Fibroblast of lung (primary cell): ENCODE measurements at regions not wholly inside any gene's neighbourhood (a gene's known extent, or its start where the extent isn't known, plus 50 kb on each side); places are given as distances from the start of the nearest gene placed in this dataset.
A peak's percentile ranks its signal among the peaks of the same experiment; 100 is the strongest.

ENCODE experiments used
- DNase-seq, 2 donors: peaks; one replicate each; pipeline versions ENCODE4 v3.0.0 to v3.0.0-alpha.2; 2010; ENCODE audit warnings: low read depth in 2 of 2
- H2AFZ ChIP-seq: 2 replicates; pipeline ENCODE4 v1.5.1; 2012; ENCODE audit warnings: low read length, control low read depth, inconsistent platforms
- H3K27ac ChIP-seq: 2 replicates; pipeline ENCODE4 v1.5.1; 2011; ENCODE audit warnings: low read length, control low read depth; ENCODE audit not compliant: insufficient read depth
- H3K27me3 ChIP-seq: 2 replicates; pipeline ENCODE4 v1.5.1; 2011; ENCODE audit warnings: mild to moderate bottlenecking, low read length; ENCODE audit not compliant: control insufficient read depth, insufficient read depth
- H3K36me3 ChIP-seq: 2 replicates; pipeline ENCODE4 v1.5.1; 2011; ENCODE audit warnings: low read length; ENCODE audit not compliant: control insufficient read depth, insufficient read depth
- H3K4me1 ChIP-seq: 2 replicates; pipeline ENCODE4 v1.5.1; 2011; ENCODE audit warnings: low read length; ENCODE audit not compliant: control insufficient read depth, insufficient read depth; ENCODE audit errors: extremely low read depth
- H3K4me2 ChIP-seq: 2 replicates; pipeline ENCODE4 v1.5.1; 2011; ENCODE audit warnings: low read length, control low read depth; ENCODE audit not compliant: insufficient read depth; ENCODE audit errors: extremely low read depth
- H3K4me3 ChIP-seq, 4 experiments: fragments of 200-600 bp in 1 of 4; sonication (generic) in 1 of 4; replicated peaks in 1 of 4; 2 replicates each; pipeline ENCODE4 v1.5.1; 2011 to 2016; ENCODE audit warnings: low read length in 4 of 4, low read depth in 3 of 4, mild to moderate bottlenecking in 3 of 4, control low read depth in 2 of 4, inconsistent platforms in 1 of 4, mixed read lengths in 1 of 4; ENCODE audit not compliant: insufficient read depth in 1 of 4; ENCODE audit errors: control extremely low read depth in 1 of 4
- H3K79me2 ChIP-seq: 2 replicates; pipeline ENCODE4 v1.5.1; 2012; ENCODE audit warnings: mild to moderate bottlenecking, low read length, inconsistent platforms; ENCODE audit not compliant: control insufficient read depth, insufficient read depth
- H3K9ac ChIP-seq: 2 replicates; pipeline ENCODE4 v1.5.1; 2011; ENCODE audit warnings: mild to moderate bottlenecking, low read length, control low read depth; ENCODE audit not compliant: insufficient read depth
- H3K9me3 ChIP-seq: 2 replicates; pipeline ENCODE4 v1.5.1; 2012; ENCODE audit warnings: low read depth, low read length; ENCODE audit not compliant: control insufficient read depth, insufficient read depth
- H4K20me1 ChIP-seq: 2 replicates; pipeline ENCODE4 v1.5.1; 2011; ENCODE audit warnings: low read length; ENCODE audit not compliant: control insufficient read depth, insufficient read depth; ENCODE audit errors: extremely low read depth
- EZH2 ChIP-seq: IDR thresholded peaks from 2 replicates; pipeline ENCODE4 v1.5.1; 2012; ENCODE audit warnings: low read length, control low read depth, mild to moderate bottlenecking; ENCODE audit errors: missing control alignments
- TF ChIP-seq, protein P1 (sequence below), 2 donors: IDR thresholded peaks in 1 of 2; conservative IDR thresholded peaks in 1 of 2; 1 replicate in 1 of 2; 2 replicates in 1 of 2; pipeline ENCODE4 v1.5.1; 2011 to 2012; ENCODE audit warnings: low read length in 2 of 2, control low read depth in 1 of 2, inconsistent platforms in 1 of 2, low read depth in 1 of 2, mild to moderate bottlenecking in 1 of 2

DNA sequence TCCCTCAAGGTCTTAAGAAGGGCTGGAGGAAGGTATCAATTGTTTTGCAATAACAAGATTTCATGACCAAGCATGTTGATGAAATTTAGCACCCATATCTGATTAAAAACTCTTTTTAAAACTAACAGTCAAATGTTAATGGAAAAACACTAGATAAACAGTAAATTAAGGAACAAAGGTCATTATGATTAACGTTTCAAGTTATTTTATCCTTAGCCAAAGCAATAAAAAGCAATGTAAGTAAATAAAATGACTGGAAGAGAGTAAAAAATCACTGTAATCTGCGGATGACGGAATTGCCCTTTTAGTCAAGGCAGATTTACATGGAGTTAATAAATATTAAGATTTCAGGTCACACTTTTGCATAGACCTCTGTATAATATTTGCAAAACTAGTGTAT lies 179.5 kb upstream of the KLF6 start:
- TF ChIP-seq, protein P1, sequence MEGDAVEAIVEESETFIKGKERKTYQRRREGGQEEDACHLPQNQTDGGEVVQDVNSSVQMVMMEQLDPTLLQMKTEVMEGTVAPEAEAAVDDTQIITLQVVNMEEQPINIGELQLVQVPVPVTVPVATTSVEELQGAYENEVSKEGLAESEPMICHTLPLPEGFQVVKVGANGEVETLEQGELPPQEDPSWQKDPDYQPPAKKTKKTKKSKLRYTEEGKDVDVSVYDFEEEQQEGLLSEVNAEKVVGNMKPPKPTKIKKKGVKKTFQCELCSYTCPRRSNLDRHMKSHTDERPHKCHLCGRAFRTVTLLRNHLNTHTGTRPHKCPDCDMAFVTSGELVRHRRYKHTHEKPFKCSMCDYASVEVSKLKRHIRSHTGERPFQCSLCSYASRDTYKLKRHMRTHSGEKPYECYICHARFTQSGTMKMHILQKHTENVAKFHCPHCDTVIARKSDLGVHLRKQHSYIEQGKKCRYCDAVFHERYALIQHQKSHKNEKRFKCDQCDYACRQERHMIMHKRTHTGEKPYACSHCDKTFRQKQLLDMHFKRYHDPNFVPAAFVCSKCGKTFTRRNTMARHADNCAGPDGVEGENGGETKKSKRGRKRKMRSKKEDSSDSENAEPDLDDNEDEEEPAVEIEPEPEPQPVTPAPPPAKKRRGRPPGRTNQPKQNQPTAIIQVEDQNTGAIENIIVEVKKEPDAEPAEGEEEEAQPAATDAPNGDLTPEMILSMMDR (conservative IDR thresholded peaks at IDR 0.05 in 1 of 2, IDR thresholded peaks at IDR 0.05 in 1 of 2; ENCODE audit: low read depth in 1 of 2, low read length in 2 of 2) = no peak
- no peak for TF ChIP-seq EZH2
- no peaks in the 10 kb centered on the region for H3K9me3 ChIP-seq
- H3K4me1 ChIP-seq = no peaks in the 10 kb centered on the region
- no peak for DNase-seq
- H4K20me1 ChIP-seq = no peaks in the 10 kb centered on the region
- no peak overlapping the region for H3K27ac ChIP-seq
- no peak overlapping the region for H3K4me3 ChIP-seq
- no peak overlapping the region for H3K4me2 ChIP-seq
- H3K27me3 ChIP-seq = no peaks in the 10 kb centered on the region
- H3K36me3 ChIP-seq = no peaks in the 10 kb centered on the region
- H3K9ac ChIP-seq = no peak overlapping the region
- H2AFZ ChIP-seq = no peak overlapping the region
- no peaks in the 10 kb centered on the region for H3K79me2 ChIP-seq

DNA sequence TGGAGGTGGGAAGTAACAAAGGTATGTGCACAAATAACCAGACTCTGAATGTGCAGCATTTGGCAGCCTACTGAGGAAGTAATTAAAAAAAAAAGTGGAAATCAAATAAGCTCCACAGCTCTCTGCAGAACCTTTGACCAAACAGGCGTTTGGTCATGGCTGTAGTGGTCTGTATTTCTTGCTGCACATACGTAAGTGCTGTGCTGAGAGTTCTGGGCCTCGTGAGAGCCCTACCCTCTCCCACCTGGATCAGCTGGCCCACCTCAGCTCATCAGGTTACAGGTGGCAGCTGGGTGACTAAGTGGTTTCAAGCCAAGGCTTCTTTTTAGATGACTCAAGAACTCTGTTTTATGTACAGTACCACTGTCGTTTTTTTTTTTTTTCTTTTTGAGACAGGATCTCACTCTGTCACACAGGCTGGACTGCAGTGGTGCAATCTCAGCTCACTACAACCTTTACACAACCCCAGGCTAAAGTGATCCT lies 178.2 kb upstream of the KLF6 start:
- no peak overlapping the region for H3K27ac ChIP-seq
- H3K9me3 ChIP-seq = no peaks in the 10 kb centered on the region
- no peaks in the 10 kb centered on the region for H3K27me3 ChIP-seq
- H3K79me2 ChIP-seq = no peaks in the 10 kb centered on the region
- no peaks in the 10 kb centered on the region for H4K20me1 ChIP-seq
- no peaks in the 10 kb centered on the region for H3K4me1 ChIP-seq
- peak in 1 of 2 donors; percentile 21 for DNase-seq
- H3K4me2 ChIP-seq = no peak overlapping the region
- no peaks in the 10 kb centered on the region for H3K36me3 ChIP-seq
- no peak overlapping the region for H3K4me3 ChIP-seq
- TF ChIP-seq, protein P1 (conservative IDR thresholded peaks at IDR 0.05 in 1 of 2, IDR thresholded peaks at IDR 0.05 in 1 of 2; ENCODE audit: low read depth in 1 of 2, low read length in 2 of 2) = no peak
- TF ChIP-seq EZH2 = no peak
- no peak overlapping the region for H3K9ac ChIP-seq
- H2AFZ ChIP-seq = no peak overlapping the region

GRCh38 chr10:3961082-3961481 lies 176.1 kb upstream of the KLF6 start:
- no peak for DNase-seq
- no peaks in the 10 kb centered on the region for H4K20me1 ChIP-seq
- no peak overlapping the region for H3K4me2 ChIP-seq
- no peaks in the 10 kb centered on the region for H3K9me3 ChIP-seq
- H2AFZ ChIP-seq = no peak overlapping the region
- H3K4me3 ChIP-seq = no peak overlapping the region
- no peak for TF ChIP-seq EZH2
- TF ChIP-seq, protein P1 (conservative IDR thresholded peaks at IDR 0.05 in 1 of 2, IDR thresholded peaks at IDR 0.05 in 1 of 2; ENCODE audit: low read depth in 1 of 2, low read length in 2 of 2) = no peak
- no peaks in the 10 kb centered on the region for H3K4me1 ChIP-seq
- no peak overlapping the region for H3K9ac ChIP-seq
- no peaks in the 10 kb centered on the region for H3K27me3 ChIP-seq
- H3K79me2 ChIP-seq = no peaks in the 10 kb centered on the region
- no peak overlapping the region for H3K27ac ChIP-seq
- no peaks in the 10 kb centered on the region for H3K36me3 ChIP-seq
